Ishikawa (cell line): ENCODE measurements at regions not wholly inside any gene's neighbourhood (a gene's known extent, or its start where the extent isn't known, plus 50 kb on each side); places are given as distances from the start of the nearest gene placed in this dataset.

Experiments
- CEBPB ChIP-seq: IDR thresholded peaks from 2 replicates; pipeline ENCODE4 v1.6.1; 2012
- CREB1 ChIP-seq: IDR thresholded peaks from 2 replicates; pipeline ENCODE4 v1.6.1; 2012; ENCODE audit warnings: low read depth
- EGR1 ChIP-seq: IDR thresholded peaks from 2 replicates; pipeline ENCODE4 v1.6.1; 2012
- EP300 ChIP-seq: IDR thresholded peaks from 2 replicates; pipeline ENCODE4 v1.6.1; 2012; ENCODE audit warnings: borderline replicate concordance
- FOXM1 ChIP-seq: IDR thresholded peaks from 2 replicates; pipeline ENCODE4 v1.6.1; 2012; ENCODE audit warnings: low read depth, borderline replicate concordance
- NFIC ChIP-seq: IDR thresholded peaks from 2 replicates; pipeline ENCODE4 v1.6.1; 2012
- RAD21 ChIP-seq: IDR thresholded peaks from 2 replicates; pipeline ENCODE4 v1.6.1; 2012; ENCODE audit warnings: low read depth
- TAF1 ChIP-seq: IDR thresholded peaks from 2 replicates; pipeline ENCODE4 v1.6.1; 2012; ENCODE audit warnings: low read depth, mild to moderate bottlenecking
- TCF12 ChIP-seq: IDR thresholded peaks from 2 replicates; pipeline ENCODE4 v1.6.1; 2012; ENCODE audit warnings: low read depth
- TEAD4 ChIP-seq: IDR thresholded peaks from 2 replicates; pipeline ENCODE4 v1.6.1; 2012
- USF1 ChIP-seq: IDR thresholded peaks from 2 replicates; pipeline ENCODE4 v1.6.1; 2012
- YY1 ChIP-seq: IDR thresholded peaks from 2 replicates; pipeline ENCODE4 v1.6.1; 2012; ENCODE audit warnings: low read depth
- ZBTB7A ChIP-seq: IDR thresholded peaks from 2 replicates; pipeline ENCODE4 v1.6.1; 2012; ENCODE audit warnings: low read depth
- TF ChIP-seq, protein P1 (sequence below): IDR thresholded peaks from 2 replicates; pipeline ENCODE4 v1.6.1; 2012
- TF ChIP-seq, protein P2 (sequence below): IDR thresholded peaks from 2 replicates; pipeline ENCODE4 v1.6.1; 2012; ENCODE audit warnings: low read depth, mild to moderate bottlenecking

GRCh38 chr2:75416420-75417342 lies 144.1 kb downstream of the EVA1A start:
- TF ChIP-seq FOXM1 (no peak), EP300 (no peak), RAD21 (no peak), NFIC (no peak), ZBTB7A (no peak), EGR1 (no peak), TAF1 (no peak)
- TF ChIP-seq, protein P1, sequence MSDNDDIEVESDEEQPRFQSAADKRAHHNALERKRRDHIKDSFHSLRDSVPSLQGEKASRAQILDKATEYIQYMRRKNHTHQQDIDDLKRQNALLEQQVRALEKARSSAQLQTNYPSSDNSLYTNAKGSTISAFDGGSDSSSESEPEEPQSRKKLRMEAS, result no peak

- TF ChIP-seq EGR1 (no peak), YY1 (no peak), USF1 (no peak), NFIC (no peak), TEAD4 (no peak), ZBTB7A (no peak), CEBPB (no peak), RAD21 (no peak), TCF12 (no peak), CREB1 (no peak), TAF1 (no peak), EP300 (no peak)
- TF ChIP-seq, protein P1, result no peak
- TF ChIP-seq, protein P2, sequence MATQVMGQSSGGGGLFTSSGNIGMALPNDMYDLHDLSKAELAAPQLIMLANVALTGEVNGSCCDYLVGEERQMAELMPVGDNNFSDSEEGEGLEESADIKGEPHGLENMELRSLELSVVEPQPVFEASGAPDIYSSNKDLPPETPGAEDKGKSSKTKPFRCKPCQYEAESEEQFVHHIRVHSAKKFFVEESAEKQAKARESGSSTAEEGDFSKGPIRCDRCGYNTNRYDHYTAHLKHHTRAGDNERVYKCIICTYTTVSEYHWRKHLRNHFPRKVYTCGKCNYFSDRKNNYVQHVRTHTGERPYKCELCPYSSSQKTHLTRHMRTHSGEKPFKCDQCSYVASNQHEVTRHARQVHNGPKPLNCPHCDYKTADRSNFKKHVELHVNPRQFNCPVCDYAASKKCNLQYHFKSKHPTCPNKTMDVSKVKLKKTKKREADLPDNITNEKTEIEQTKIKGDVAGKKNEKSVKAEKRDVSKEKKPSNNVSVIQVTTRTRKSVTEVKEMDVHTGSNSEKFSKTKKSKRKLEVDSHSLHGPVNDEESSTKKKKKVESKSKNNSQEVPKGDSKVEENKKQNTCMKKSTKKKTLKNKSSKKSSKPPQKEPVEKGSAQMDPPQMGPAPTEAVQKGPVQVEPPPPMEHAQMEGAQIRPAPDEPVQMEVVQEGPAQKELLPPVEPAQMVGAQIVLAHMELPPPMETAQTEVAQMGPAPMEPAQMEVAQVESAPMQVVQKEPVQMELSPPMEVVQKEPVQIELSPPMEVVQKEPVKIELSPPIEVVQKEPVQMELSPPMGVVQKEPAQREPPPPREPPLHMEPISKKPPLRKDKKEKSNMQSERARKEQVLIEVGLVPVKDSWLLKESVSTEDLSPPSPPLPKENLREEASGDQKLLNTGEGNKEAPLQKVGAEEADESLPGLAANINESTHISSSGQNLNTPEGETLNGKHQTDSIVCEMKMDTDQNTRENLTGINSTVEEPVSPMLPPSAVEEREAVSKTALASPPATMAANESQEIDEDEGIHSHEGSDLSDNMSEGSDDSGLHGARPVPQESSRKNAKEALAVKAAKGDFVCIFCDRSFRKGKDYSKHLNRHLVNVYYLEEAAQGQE, result no peak
Measured at GRCh38 chr2:75415731-75416130, 145.0 kb downstream of the EVA1A start.

DNA sequence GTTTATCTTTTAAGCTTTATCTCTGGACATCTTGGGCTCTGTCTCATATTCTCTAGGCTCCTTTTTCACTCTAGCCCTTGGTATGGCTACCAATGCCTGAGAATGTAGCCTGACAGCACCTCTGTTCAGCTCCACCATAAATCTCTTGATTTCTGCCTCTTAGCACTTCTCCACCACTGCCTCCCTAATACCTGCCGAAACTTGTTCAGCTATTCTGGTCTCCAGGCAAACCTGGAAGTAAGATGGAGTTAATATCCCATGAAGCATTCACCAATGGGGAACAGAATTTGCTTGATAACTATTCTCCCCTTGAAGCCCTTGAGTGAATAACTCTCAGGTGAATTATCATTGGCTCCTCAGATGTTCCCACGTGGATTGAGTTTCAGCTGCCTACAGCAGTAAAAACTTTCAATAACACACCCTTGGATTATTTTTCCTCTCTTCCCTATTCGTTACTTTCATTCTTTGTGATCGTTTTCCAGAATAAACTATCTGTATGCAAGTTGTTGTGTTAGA lies 145.6 kb downstream of the EVA1A start:
- TF ChIP-seq, protein P1, result no peak
- no peak for TF ChIP-seq RAD21
- no peak for TF ChIP-seq CREB1
- TF ChIP-seq YY1, result no peak
- TF ChIP-seq TCF12, result no peak
- TF ChIP-seq NFIC, result no peak
- TF ChIP-seq, protein P2, result no peak
- no peak for TF ChIP-seq EP300
- TF ChIP-seq TAF1, result no peak
- TF ChIP-seq USF1, result no peak
- no peak for TF ChIP-seq TEAD4

DNA sequence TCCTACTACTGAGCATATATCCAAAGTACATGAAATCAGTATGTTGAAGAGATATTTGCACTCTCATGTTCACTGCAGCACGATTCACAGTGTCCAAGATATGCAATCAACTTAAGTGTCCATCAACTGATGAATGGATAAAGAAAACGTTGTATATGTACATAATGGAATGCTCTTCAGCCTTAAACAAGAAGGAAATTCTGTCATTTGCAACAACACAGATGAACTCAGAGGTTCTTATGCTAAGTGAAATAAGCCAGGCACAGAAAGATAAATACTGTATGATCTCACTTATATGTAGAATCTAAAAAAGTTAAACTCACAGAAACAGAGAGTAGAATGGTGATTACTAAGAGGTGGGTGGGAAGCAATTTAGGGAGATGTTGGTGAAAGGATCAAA lies 149.2 kb downstream of the EVA1A start:
- TF ChIP-seq ZBTB7A (no peak), TEAD4 (no peak), NFIC (no peak), CEBPB (no peak), CREB1 (no peak), TCF12 (no peak)
- TF ChIP-seq, protein P2, result no peak
